HG03175 (cell line): ENCODE measurements at regions not wholly inside any gene's neighbourhood (a gene's known extent, or its start where the extent isn't known, plus 50 kb on each side); places are given as distances from the start of the nearest gene placed in this dataset.
"Not testable (repeated sequence)": the region's sequence is repeated elsewhere in the genome, so short reads cannot be mapped to it uniquely, and the experiment has no call there.

ENCODE experiments used
- ATAC-seq: cut with Tn5 transposase; IDR thresholded peaks from one replicate; pipeline ENCODE4 v1.9.1; 2021; ENCODE audit warnings: mild to moderate bottlenecking, moderate library complexity; ENCODE audit not compliant: unreplicated experiment

DNA sequence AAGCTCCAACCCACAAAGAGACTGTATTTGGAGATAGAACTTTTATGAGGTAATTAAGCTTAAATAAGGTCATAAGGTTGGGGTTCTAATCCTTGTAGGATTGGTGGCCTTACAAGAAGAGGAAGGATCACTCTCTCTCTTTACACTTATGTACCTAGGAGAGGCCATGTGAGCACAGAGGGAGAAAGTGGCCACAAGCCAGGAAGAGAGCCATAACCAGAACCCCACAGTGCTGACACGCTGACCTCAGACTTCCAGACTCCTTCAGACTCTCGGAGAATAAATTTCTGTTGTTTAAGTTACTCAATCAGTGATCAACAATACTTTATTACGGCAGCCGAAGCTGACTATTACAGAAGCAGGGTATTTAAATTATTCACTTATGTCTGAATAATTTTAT lies 430.5 kb upstream of the EPHA7 start:
- no peak for ATAC-seq

DNA sequence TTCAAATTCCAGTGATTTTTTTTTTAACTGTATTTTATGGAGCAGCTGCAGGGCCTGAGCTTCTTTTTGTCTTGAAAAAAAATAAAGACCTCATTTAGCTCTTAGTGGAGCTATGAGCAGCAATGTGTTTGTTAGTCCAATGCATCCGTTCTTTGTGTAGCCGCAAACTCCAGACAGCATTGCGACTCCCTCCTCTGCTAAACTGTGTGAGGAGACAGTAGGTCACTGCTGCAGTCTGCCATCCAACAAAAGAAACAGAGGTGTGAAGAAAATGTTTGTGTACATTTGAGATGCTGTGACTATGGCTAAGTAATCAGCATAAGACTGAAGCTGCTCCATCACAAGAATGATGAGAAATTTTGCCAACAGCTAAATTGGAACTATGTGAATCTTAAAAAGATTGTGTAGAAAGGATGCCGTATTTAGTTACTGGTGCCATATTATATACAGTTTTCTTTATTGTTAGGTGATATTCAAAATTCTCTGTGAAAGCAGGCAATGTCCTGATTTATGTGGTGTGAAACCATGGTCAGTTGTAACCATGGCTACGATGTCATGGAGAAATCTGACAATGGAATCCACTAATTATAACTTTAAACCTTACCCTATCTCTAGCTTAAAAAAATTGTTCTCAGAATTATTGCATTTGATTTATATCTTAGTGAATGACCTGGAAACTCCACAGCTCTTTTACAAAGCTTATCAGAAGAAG lies 428.8 kb upstream of the EPHA7 start:
- no peak for ATAC-seq

DNA sequence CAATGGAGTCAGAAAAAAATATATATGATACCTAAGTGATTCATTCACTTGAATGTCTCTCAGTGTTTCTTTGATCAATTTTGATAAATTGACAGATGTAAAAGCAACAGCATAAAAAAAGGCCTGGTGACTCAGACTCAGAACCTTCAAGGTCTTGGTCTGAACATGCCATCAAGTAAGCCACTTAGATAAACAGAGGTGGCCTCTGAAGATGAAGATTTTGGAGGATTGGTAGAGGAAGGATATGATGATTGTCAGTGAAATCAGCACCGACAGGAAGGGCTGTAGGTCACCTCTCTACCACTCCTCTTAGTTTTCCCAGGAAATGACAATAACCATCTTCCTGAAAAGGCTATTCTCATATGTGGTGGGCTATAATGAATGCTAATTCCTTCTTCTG lies 422.8 kb upstream of the EPHA7 start:
- ATAC-seq = no peak

DNA sequence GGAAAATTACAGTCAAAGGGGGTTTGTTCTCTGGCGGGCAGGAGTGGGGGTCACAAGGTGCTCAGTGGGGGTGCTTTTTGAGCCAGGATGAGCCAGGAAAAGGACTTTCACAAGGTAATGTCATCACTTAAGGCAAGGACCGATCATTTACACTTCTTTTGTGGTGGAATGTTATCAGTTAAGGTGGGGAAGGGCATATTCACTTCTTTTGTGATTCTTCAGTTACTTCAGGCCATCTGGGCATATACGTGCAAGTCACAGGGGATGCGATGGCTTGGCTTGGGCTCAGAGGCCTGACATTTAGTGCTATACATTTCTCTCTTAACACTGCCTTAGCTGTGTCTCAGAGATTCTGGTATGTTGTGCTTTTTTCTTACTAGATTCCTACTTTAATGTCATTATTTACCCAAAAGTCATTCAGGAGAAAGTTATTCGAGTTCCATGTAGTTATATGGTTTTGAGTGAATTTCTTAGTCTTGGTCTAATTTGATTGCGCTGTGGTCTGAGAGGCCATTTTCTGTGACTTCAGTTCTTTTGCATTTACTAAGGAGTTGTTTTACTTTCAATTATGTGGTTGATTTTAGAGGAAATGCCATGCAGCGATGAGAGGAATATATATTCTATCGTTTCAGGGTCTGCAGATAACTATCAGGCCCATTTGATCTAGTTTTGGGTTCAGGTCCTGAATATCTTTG lies 416.2 kb upstream of the EPHA7 start:
- ATAC-seq = not testable (repeated sequence)

DNA sequence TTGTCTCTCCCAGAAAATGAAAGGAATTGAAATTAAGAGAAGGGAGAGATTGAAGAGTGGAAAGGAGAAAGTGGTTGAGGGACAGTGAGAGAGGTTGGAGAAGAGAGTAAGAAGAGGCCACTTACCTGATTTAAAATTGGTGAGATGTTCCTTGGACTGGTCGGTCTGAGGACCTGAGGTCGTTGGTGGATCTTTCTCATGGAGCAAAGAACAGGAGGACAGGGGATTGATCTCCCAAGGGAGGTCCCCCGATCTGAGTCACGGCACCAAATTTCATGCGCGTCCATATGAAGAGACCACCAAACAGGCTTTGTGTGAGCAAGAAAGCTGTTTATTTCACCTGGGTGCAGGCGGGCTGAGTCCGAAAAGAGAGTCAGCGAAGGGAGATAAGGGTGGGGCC lies 415.7 kb upstream of the EPHA7 start:
- ATAC-seq = not testable (repeated sequence)

DNA sequence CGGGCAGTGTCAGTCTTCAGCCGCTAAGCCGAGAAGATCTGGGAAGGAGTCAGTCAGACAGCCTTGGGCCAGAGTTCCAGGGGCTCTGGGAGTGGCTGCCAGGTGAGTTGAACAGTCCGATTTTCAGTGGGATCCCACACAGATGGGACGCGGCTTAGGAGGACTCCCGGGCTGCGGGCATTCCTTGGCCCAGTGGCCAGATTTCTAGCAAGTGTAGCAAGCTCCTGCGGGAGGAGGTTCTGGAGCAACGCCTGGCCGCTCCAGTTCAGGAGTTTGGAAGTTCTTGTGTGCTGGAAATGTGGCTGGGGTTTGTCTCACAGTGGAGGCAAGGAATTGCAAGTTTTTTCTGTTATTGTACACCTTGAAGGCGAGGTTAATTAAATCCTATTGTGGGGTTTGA lies 414.0 kb upstream of the EPHA7 start:
- not testable (repeated sequence) for ATAC-seq

DNA sequence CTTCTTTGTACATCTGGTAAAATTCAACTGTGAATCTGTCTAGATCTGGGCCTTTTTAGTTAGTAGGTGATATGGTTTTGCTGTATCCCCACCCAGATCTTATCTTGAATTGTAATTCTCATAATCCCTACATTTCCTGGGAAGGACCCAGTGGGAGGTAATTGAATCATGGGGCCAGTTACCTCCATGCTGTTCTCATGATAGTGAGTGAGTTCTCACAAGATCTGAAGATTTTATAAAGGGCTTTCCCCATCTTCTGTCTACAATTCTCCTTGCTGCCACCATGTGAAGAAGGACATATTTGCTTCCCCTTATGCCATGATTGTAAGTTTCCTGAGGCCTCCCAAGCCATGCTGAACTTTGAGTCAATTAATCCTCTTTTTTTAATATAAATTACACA lies 410.4 kb upstream of the EPHA7 start:
- ATAC-seq = not testable (repeated sequence)

DNA sequence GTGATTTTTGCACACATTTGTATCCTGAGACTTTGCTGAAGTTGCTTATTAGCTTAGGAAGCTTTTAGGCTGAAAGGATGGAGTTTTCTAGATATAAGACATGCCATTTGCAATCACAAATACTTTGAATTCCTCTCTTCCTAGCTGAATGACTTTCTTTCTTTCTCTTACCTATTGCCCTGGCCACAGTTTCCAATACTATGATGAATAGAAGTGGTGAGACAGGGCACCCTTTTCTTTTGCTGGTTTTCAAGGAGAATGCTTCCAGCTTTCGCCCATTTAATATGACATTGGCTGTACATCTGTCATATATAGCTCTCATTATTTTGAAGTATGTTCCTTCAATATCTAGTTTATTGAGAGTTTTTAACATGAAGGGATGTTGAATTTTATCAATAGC lies 409.6 kb upstream of the EPHA7 start:
- no peak for ATAC-seq

DNA sequence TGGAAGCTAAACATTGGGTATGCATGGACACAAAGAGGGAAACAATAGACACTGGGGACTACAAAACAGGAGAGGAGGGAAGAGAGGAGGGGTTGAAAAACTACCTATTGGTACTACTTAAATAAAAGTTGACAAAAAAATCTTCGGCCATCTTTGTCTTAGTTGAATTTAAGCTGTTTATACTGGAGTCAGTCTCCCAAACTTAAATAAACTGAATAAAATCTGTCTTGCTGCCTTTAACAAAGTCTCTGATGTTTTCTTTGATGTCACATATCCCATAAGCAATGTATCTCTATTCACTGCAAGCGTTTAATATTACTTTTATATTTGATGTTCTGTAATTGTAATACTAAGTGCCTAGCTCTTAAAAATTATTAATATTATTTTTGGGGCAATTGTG lies 409.2 kb upstream of the EPHA7 start:
- ATAC-seq = no peak

DNA sequence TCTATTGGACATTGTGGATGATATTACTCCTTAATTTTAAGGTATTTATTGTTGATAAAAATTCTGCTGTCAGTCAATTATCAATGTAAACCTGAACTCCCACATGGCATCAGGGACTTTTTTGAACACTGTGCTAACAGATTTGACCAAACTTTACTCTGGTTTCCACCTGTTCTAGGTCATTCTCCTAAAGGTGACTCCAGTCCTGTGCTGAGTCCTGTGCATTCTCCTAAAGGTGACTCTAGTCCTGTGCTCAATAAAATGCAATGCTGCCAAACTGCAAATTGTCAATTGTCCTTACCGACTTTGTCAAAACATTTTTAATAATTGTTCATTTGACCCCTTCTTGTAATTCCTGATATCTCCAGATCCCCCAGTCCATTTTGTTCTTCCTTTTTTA lies 408.4 kb upstream of the EPHA7 start:
- no peak for ATAC-seq

DNA sequence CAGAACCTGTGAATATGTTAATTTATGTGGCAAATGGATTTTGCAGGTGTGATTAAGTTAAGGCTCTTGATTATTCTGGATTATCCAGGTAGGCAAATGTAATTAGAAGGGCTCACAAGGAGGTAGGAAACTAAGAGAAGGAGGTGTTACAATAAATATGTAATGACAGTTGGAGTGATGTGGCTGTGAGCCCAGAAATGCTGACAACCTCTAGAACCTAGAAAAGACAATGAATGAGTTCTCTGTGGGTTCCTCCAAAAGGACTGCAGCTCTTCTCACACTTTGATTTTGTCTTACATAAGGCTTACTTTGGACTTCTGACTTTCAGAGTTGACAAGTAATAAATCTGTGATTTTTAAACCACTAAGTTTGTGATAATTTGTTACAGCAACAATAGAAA lies 406.6 kb upstream of the EPHA7 start:
- no peak for ATAC-seq

DNA sequence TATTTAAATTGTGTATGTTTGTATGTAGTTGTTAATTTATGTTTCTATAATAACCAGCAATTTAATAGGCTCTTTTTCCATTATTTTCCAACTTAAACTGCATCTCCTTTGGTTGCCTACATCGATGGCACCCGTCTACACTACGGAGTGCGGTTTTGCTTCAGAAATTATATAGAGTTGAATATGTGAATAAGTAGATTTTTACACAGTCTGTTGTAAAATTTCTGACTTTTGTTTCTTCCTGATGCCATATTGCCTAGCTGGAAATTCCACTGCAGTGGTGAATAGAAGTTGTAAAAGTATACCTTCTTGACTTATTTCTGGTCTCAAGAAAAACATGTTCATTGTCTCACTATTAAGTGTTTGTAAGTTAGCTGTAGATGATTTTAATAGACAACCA lies 404.1 kb upstream of the EPHA7 start:
- ATAC-seq = no peak

DNA sequence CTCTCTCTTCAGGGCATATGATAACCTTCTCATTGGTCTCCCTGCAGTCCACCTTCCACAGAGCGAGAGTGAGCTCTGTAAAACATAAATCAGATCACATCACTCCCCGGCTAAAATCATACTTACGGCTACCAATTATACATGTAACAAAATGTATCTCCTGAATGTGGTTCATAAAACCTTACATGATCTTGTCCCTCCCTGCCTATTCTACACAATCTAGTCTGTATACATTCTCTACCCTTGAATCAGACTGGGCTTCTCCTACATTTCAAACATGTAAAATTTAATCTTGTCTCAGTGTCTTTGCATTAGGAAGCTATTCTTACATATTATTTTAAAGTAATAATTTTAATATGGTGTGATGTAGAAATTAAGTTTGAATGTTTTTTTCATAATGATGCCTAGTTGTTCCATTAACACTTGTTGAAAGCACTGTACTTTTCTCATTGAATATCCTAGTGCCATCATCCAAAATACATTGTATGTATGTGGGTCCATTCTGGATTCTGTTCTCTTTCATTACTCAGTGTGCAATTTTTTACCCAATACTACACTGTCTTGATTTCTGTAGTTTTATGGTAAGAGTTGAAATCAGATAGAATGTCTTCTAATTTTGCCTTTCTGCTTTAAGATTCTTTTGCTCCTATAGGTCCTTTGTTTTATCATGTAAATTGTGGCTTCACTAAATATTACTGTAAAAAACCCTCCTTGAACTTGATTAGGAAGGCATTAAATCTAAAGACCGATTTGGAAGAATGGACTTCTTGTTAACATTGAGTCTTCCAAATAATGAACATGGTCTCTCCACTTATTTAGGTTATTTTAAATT lies 403.3 kb upstream of the EPHA7 start:
- no peak for ATAC-seq

DNA sequence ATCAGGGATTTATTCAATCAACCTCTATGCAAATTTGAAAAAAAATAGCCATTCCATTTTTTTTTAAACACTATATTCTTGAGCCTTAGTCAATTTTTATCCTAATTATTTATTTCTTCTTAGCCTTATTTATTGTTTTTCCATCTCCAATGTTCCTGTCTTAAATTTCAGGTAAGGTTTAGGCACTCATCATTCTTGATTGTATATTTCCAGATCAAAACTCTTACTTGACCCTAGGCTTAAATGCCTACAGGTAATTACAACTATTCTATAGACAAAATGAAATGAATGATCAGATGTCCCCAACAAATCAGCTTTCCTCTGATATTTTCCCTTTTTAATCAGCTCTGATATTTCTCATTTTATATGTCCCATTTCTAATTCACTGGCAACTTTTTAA lies 402.6 kb upstream of the EPHA7 start:
- no peak for ATAC-seq

DNA sequence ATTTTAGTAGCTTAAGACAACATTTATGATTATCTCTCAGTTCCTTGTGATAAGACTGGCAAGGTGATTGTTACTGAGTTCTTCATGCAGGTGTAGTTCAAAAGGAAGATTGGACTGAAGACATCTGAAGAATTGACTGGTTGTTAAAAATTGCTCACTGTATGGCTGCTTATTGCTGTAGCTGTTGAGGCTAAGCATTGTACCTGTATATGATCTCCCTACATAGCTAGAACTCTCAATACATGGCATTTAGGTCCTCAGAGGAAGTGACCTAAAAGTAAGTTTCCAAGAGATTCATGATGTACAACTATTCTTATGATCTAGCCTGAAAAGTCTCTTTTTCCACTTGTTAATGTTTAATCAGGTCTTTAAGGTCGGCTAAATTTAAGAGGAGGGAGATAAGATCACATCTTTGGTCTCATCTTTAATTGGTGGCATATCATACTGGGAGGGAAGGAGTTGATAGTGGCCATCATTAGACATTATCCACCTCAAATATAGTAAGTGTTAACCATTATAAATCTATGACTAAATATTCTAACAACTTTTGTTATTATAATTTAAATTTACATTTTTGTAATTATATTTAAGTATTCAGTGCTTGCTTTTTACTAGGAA lies 401.2 kb upstream of the EPHA7 start:
- ATAC-seq = no peak

DNA sequence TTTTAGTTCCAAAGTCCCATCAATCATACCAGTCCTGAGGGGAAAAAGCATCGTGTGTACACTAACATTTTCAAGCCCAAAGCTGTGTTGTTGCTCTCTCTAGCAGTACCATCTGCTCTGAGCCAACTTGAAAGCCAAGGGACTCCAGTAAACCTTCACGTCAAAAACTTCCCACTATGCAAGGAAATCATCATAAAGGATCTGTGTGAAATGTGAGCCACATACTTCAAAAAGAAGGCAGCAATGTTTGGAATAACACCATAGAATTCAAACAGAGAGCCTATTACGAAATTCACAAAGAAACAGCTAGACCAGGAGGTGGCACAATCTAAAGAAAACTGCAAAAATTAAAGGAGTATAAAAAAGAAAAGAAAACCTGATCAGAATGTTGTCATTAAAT lies 399.8 kb upstream of the EPHA7 start:
- ATAC-seq = no peak

DNA sequence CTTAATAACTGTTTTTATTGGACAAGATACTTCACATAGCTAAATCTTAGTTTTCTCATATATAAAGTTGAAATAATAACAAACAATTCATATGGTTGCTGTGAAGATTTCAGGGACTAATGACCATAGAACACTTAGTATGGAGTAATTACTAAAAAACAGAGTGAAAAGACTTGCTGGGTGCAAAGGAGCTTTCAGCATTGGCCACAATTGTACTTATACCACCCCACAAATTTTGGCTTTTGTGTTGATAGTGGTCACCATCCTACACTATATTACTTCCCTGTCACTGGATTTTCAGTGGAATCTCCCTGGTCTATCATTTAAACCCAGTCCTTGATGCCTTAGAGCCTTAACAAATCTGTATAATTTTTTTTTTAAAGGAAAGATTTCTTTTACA lies 398.6 kb upstream of the EPHA7 start:
- no peak for ATAC-seq

DNA sequence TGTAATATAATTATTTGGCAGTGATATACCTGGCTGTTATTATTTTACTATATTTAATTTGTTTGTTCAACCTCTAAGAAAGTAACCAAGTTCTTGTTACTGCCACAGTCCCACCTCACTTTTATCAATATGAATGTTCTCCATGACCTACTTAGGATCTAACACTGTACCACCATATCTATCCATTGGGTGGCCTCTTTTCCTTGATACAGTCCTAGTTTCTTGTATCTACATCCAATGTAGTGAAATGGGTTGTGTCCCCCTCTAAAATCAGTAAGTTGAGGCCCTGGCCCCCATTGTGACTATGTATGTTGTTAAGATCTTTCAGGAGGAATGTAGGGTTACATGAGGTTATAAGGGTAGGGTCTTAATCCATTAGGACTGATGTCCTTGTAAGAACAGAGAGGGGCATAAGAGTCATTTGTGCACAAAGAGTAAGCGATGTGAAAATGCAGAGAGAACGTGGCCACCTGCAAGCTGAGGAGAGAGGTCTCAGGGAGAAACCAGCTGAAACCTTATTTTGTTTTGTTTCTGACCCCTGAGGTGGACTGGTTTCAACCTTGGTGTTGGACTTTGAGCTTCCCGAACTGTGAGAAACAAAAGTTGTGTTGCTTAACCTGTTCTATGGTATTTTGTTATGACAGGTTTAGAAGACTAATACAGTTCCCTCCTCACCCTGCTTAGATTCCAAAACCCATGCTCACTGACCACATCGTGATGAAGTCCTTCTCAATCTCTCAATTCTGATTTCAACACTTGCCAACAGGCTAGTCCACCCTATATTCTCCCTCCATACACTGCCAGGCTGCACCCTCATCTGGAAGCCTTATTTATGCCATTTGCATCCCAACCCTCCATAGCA lies 387.3 kb upstream of the EPHA7 start:
- ATAC-seq = no peak

DNA sequence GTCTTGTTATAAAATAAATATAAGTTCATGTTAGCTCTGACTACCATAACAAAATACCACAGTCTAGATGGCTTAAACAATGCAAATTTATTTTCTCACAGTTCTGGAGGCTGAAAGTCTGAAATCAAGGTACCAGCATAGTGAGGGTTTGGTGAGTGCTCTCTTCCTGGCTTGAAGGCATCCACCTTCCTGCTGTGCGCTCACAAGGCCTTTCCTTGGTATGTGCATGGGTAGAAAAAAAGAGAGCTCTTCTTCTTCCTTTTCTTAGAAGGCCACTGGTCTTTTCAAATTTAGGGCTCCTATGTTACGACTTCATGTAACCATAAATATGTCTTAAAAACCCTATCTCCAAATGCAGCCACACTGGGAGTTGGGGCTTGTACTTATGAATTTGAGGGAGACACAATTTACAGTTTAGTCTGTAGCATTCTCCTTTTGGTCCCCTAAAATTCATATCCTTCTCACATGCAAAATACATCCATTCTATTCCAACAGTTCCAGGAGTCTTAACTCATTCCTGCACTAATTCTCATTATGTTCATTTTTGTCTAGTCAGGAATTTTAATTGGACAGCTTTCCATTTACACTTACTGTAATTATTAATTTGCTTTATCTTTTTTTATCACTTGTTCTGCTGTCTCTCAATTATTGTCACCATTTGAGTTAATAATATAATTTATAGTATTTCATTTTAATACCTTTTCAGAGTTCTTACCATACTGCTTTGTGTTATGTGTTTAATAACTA lies 381.9 kb upstream of the EPHA7 start:
- no peak for ATAC-seq

DNA sequence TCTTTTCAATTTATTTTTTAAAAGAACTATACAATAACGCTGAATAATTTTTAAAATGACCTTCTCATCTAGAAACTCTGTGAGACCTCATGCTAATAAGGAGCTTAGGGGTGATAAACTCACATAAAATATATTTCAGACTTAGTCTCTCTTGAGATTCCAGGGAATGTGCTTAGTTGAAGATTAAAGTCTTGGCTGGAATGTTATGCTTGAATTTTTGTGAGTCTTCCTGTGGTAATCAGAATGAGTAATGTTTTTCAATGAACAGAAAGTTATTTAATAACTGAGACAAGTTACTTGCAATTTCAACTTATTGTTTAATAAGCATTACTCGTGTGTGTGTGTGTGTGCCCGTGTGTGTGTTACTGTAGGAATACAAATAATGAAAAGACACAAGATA lies 379.9 kb upstream of the EPHA7 start:
- no peak for ATAC-seq
